Daoy (cell line): ENCODE measurements at regions not wholly inside any gene's neighbourhood (a gene's known extent, or its start where the extent isn't known, plus 50 kb on each side); places are given as distances from the start of the nearest gene placed in this dataset.
"Not testable (repeated sequence)": the region's sequence is repeated elsewhere in the genome, so short reads cannot be mapped to it uniquely, and the experiment has no call there.

Source experiments
- DNase-seq: peaks from one replicate; pipeline ENCODE4 v3.0.0-alpha.2; 2015; ENCODE audit warnings: low read depth

DNA sequence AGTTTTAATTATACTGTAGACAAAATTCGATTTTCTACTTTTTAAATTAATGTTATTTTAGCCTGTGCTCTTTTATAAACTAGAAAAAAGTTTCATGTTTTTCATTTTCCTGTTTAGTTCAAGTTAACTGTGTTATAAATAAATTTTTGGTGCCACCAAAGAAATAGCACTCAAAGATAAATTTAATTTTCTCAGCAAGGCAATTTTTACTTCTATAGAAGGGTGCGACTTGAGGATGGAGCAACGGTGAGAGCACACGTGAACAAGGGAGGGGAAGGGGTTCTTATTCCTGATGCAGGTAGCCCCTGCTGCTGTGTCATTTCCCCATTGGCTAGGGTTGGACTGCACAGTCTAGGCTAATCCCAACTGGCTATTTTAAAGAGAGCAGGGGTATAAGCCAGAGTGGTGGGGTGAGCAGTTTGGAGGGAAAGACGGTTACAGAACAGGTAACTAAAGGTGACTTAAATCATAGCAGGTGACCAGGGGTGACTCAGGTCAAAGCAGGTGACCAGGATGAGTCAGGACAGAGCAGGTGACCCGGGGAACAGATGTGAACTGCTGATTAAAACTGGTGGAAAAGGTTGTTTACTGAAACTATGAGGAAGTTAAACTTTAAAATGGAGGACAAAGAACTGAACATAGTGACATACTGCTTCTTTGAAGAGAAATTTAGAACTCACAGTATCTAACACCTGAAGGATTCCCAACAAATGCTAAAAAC lies 104.6 kb upstream of the GPBP1 start:
- DNase-seq = no peak

- DNase-seq = no peak
Observed at GRCh38 chr5:57072218-57072892, 101.5 kb upstream of the GPBP1 start.

- DNase-seq = peak; percentile 5
Observed at GRCh38 chr5:57082441-57083067, 91.3 kb upstream of the GPBP1 start.

- DNase-seq = no peak
Observed at GRCh38 chr5:57085306-57086081, 88.4 kb upstream of the GPBP1 start.

DNA sequence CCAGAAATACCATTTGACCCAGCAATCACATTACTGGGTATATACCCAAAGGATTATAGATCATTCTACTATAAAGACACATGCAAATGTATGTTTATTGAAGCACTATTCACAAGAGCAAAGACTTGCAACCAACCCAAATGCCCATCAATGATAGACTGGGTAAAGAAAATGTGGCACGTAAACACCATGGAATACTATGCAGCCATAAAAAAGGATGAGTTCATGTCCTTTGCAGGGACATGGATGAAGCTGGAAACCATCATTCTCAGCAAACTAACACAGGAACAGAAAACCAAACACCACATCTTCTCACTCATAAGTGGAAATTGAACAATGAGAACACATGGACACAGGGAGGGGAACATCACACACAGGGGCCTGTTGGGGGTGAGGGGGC lies 85.9 kb upstream of the GPBP1 start:
- DNase-seq = not testable (repeated sequence)

DNA sequence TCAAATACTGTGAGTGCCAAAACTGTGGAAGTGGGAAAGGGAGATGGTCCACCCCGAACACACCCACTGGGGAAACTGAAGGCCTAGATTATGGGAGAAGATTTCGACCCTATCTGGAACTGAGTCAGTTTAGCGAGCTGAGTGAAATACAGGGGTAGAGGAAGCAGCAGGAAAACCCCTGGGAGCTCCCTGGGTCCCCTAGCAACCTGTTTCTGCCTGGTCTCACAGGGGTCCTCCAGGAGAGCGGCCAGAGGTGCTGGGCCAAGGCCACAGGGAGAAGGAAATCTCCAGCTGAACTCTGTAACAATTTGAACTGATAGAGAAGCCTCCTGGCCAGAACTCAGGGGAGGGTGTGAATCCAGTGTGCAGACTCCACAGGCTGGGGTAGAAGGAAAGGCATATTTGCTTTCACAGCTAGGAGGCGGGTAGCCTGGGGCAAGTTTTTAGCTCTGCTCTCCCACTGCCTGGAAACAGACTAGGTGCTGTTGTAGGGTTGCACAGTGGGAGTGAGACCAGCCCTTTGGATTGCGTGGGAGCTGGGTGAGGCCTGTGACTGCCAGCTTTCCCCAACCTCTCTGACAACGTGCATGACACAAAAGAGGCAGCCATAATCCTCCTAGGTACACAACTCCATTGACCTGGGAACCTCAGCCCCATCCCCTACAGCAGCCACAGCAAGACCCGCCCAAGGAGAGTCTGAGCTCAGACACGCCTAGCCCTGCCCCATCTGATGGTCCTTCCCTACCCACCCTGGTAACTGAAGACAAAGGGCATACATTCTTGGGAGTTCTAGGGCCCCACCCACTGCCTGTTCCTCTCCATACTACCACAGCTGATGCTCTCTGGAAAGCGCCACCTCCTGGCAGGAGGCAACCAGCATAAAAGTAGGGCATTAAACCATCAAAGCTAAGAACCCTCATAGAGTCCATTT lies 78.8 kb upstream of the GPBP1 start:
- DNase-seq = peak; percentile 33

DNA sequence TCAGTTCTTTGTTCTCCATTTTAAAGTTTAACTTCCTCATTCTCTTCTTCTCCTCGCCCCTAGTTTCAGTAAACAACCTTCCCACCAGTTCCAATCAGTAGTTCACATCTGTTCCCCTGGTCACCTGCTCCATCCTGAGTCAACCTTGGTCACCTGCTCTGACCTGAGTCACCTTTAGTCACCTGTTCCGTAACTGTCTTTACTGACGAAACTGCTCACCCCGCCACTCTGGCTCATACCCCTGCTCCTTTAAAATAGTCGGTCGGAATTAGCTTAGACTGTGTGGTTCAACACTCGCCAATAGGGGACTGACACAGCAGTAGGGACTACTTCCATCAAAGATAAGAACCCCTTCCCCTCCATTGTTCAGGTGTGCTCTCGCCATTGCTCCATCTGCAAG lies 76.3 kb upstream of the GPBP1 start:
- DNase-seq = no peak

GRCh38 chr5:57102189-57102904 lies 71.5 kb upstream of the GPBP1 start:
- no peak for DNase-seq

- no peak for DNase-seq
Observed at GRCh38 chr5:57102905-57103255, 71.0 kb upstream of the GPBP1 start.

DNA sequence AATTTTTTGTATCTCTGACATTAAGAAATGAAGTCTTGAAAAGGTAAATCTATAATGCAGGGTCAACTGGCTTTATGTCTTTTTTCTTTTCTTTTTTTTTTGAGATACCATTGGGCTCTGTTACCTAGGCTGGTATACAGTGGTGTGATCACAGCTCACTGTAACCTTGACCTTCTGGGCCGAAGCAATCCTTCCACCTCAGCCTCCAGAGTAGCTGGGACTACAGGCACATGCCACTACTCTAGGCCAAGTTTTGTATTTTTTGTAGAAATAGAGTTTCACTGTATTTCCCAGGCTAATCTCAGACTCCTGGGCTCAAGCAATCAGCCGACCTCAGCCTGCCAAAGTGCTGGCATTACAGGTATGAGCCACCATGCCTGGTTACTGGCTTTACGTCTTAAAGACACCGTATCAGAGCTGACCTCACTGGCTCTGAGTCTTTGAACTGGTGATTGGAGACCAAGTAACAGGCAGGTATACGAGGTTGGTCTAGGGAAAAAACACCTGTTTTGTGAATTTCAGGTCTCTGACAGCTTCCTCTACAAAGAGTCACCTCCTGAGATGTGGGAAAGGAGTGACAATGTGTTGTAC lies 70.4 kb upstream of the GPBP1 start:
- no peak for DNase-seq

DNA sequence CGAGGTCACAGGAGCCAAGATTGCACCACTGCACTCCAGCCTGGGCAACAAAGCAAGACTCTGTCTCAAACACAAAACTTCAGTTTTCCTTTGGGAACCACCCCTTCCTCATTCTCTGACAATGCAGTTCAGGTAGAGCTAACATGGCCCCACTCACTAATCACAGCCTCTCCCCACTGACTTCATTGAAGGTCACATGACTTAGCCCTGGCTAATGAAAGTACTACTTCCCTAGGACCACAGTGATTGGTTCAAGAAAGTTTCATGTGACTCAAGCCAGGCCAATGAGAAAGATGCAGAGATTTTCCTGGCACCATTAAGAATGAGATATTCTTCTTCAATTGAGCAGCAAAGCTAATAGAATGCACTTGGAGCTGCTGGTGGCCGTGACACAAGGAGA lies 67.2 kb upstream of the GPBP1 start:
- DNase-seq = no peak

- no peak for DNase-seq
Observed at GRCh38 chr5:57111993-57112392, 61.9 kb upstream of the GPBP1 start.

GRCh38 chr5:57113481-57113880 lies 60.4 kb upstream of the GPBP1 start:
- no peak for DNase-seq

GRCh38 chr5:57117596-57117995 lies 56.3 kb upstream of the GPBP1 start:
- DNase-seq = peak; percentile 19

DNA sequence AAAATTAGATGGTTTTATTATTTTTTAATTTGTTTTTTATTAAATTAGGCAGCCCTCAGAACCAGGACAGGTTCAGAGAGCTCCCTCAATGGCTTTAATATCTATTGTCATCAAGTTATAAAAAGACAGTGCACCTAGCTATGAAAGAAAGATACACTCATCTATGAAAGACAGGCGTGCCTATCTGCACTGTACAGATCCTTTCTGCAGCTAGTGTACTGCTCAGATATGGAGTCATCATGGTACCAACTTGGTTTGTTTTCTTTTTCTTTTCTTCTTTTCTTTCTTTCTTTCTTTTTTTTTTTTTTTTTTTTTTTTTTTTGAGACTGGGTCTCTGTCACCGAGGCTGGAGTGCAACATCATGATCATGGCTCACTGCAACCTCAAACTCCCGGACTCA lies 54.8 kb upstream of the GPBP1 start:
- DNase-seq = no peak

- no peak for DNase-seq
Observed at GRCh38 chr5:57124014-57124413, 49.8 kb upstream of the GPBP1 start.
